ENCODE measurements at regions not wholly inside any gene's neighbourhood (a gene's known extent, or its start where the extent isn't known, plus 50 kb on each side); places are given as distances from the start of the nearest gene placed in this dataset.
"Not testable (repeated sequence)": the region's sequence is repeated elsewhere in the genome, so short reads cannot be mapped to it uniquely, and the experiment has no call there.

DNA sequence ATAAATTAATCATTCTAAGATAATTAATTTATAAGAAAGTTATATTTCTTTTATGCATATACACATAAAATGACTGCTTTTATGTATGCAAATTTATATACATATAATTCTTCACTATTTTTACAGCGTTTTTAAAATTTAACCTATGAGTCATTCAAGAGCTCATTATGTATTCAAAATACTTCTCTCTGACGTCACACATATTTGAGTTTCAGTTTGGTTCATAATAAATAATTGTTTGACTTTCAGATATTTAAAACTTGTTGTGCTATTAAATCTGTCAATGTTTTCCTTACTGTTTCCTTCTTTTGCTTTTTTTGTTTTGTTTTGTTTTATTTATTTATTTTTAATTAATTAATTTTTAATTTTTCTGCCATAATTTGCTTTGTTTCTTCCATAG is 467.5 kb upstream of the ADGRB3 start:
- FAIRE-seq = no peak
- no peak for DNase-seq (ENCODE audit: insufficient read length, low spot score)

DNA sequence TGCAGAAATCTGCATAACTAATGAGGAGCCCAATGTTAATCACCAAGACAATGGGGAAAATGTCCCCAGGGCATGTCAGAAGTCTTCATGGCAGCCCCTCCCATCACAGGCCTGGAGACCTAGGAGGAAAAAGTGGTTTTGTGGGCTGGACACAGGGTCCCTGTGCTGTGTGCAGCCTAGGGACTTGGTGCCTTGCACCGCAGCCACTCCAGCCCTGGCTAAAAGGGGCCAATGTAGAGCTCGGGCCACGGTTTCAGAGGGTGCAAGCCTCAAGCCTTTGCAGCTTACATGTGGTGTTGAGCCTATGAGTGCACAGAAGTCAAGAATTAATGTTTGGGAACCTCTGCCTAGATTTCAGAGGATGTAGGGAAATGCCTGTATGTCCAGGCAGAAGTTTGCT is 474.3 kb upstream of the ADGRB3 start:
- not testable (repeated sequence) for DNase-seq (ENCODE audit: insufficient read length, low spot score); FAIRE-seq

DNA sequence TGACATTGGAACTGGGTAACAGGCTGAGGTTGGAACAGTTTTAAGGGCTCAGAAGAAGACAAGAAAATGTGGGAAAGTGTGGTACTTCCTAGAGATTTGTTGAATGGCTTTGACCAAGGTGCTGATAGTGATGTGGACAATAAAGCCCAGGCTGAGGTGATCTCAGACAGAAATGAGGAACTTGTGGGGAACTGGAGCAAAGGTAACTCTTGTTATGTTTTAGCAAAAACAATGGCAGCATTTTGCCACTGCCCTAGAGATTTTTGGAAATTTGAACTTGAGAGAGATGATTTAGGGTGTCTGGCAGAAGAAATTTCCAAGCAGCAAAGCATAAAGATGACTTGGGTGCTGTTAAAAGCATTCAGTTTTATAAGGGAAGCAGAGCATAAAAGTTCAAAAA is 474.7 kb upstream of the ADGRB3 start:
- DNase-seq (ENCODE audit: insufficient read length, low spot score) (no peak), FAIRE-seq (no peak)

DNA sequence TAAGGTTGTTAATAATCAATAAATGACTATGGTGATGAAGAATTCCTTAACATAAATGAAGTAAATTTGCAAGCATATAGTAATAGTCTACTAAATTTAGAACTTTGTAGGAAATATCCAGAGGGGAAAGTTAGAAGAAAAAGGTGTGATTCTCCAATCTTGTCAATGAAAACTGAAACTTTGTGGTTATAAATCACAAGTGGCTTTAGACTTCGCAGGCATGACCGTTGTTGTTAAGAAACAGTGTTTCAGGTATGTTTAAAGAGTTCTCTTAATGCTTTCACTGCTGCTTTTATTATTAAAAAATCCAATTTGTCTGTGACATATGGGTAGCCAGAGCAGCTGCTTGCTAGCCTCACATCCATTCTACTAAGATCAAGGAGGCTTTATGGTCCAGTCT is 475.6 kb upstream of the ADGRB3 start:
- FAIRE-seq = no peak
- no peak for DNase-seq (ENCODE audit: insufficient read length, low spot score)

DNA sequence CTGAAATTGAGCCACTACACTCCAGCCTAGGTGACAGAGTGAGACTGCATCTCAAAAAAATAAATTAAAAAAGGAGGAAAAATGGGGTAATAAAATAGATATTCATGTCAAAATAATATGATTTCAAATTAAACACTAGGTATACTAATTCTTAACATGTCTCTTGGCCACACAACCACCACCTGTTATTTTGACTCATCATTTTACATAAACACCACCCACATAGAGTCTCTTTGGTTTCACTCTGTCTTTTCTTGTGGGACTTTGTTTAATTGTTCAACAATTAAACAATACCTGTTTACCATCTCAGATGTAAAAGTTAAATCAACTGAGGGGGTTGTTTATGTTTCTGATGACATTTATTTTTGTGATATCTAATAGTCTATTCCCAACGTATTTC is 476.8 kb upstream of the ADGRB3 start:
- no peak for FAIRE-seq

DNA sequence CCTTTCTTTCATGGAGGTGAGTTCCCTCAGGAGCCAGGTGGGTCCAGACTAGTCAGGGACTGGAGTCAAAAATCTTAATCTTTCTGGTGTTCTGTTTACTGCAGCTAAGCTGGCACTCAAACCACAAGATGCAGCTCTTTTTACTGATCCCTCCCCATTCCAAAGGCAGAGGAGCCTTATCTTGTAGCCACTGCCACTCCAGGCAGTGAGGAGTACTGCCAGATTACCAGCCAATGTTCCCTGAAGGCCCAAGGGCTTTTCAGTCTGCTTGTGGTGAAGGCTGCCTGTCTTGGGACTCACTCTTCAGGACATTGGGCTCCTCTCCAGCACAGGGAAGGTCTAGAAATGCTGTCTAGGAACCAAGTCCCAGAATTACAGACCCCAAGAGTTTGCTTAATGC is 490.4 kb upstream of the ADGRB3 start:
- FAIRE-seq = no peak
- no peak for DNase-seq (ENCODE audit: insufficient read length, low spot score)

More for the DNA sequence above, 476.8 kb upstream of the ADGRB3 start:
- DNase-seq (ENCODE audit: insufficient read length, low spot score) = no peak

DNA sequence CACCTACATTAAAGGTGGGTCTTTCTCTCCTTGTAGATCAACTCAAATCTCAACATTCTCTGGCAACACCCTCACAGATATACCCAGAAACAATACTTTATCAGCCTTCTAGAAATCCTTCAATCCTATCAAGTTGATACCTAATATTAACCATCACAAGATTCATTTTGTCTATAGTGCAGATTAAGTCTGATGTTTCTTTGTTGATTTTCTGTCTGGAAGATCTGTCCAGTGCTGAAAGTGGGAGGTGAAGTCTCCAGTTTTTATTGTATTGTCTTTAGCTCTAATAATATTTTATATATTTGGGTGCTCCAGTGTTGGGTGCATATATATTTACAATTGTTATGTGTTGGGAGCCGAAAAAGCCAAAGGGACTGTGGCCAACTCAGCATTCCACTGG is 493.9 kb upstream of the ADGRB3 start:
- FAIRE-seq (no peak), DNase-seq (ENCODE audit: insufficient read length, low spot score) (no peak)

DNA sequence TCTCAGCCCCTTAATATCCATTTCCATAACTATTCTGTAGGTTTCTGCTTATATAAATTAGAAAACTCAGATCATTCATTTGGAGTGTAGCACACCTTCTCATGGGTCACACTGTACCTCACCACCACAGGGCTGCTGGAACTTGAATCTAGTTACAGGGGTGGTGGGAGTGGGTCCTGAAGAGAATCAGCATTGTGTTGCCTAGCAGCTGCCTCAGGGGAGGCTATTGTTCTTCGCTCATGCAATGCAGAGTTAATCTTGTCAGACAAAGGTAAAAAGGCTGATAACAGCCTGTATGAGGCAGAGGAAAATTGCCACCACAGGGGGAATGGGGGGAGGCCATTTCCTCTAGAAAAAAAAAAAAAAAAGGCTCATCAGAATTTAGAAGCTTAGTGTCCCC is 496.0 kb upstream of the ADGRB3 start:
- no peak for DNase-seq (ENCODE audit: insufficient read length, low spot score)
- no peak for FAIRE-seq

DNA sequence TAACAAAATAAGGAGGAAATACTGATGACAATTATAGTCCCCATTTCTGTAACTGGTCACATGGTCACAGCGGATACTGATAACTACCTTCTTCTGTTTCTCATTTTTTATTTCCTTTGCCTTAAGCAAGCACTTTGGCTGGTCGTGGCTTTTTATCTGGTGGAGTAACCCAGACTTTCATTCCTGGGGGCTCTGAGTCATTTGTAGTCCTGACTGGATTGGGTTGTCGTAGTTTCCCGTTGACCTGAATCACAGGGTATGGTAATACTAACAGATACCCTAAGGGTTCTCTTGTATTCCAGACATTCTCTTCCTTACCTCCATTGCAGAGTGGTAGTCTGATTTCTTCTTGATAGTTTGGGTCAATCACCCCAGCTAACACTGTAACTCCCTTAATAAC is 500.3 kb upstream of the ADGRB3 start:
- DNase-seq (ENCODE audit: insufficient read length, low spot score) = no peak
- FAIRE-seq = no peak

DNA sequence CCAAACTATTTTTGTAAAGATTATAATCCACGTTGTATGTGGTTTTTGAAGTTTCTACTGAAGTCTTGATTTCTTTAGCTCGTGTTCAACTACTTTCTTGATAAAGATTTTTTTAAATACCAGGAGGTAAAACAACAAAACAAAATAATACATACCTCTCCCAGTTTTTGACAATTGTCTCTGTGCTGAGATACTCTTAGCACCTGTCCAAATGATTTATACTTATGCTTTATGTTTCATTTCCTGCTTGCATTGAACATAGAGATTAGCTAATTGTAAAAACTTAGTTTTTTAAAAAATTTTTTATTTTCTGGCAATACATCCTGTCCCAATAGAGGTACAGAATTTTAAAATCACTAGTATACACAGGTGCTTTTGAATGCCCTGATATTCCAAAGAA is 506.9 kb upstream of the ADGRB3 start:
- no peak for FAIRE-seq
- DNase-seq (ENCODE audit: insufficient read length, low spot score) = no peak

DNA sequence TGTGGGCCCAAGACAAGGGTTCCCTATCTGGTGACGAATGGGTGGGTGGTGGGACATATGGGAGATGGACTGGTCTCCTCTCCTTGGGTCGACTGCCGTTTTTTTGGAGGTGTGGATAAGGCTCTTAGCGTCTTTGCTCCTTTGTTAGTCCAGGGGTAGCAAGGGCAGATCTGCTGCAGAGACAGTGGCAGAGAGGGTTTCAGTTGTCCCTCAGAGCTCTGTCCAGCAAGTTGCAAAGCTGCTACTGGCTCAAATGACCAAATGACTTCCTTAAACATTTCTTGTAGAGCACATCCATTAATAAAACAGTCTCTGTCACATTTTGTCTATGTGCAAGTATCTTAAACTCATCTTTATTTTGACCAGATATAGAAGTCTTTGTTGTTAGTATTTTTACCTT is 508.0 kb upstream of the ADGRB3 start:
- FAIRE-seq = no peak

DNA sequence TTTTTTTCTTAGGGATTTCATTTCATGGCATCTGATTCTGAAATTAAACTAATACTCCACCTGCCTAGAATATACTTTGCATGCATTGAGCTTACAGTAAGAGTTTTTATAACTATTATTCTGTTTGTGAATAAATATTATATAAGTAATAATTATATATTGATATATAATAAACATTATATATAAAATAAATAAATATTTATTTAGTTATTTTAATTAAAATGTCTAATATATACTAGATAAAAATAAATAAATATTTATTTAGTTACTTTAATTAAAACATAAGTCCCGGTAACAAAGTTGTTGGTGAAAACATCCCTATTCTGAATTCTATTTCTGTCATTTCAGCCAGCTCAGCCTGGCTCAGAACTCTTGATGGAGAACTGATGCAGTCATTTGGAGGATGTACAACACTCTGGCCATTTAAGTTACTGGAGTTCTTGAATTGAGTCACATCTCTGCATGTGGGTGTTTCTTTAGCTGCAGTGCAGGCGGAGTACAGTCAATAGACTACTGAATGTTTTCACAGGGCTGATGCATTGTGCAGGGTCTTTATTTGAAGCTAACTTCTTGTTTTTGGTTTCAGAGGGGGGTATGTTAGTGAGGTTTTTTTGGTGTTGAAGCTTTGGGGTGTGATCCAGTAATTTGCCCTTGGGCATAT is 508.9 kb upstream of the ADGRB3 start:
- DNase-seq (ENCODE audit: insufficient read length, low spot score) = no peak
- peak; percentile 76 for FAIRE-seq

More for the DNA sequence above, 508.0 kb upstream of the ADGRB3 start:
- DNase-seq (ENCODE audit: insufficient read length, low spot score) = no peak

DNA sequence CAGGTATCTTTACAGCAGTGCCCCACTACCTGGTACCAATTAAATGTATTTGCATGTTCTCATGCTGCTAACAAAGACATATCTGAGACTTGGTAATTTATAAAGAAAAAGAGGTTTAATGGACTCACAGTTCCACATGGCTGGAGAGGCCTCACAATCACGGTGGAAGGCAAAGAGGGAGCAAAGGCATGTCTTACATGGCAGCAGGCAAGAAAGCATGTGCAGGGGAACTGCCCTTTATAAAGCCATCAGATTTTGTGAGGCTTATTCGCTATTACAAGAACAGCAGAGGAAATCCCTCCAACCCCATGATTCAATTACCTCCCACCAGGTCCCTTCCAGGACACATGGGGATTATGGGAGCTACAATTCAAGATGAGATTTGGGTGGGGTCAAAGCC is 512.1 kb upstream of the ADGRB3 start:
- not testable (repeated sequence) for DNase-seq (ENCODE audit: insufficient read length, low spot score); FAIRE-seq

DNA sequence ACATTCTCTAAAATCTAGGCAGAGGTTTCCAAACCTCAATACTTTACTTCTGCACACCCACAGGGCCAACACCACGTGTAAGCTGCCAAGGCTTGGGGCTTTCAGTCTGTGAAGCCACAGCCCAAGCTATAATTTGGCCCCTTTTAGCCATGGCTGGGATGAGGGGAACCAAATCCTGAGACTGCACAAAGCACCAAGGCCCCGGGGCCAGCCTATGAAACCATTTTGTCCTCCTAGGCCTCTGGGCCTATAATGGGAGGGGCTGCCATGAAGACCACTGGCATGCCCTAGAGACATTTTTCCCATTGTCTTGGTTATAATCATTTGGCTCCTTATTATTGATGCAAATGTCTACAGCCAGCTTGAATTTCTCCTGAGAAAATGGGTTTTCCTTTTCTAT is 513.0 kb upstream of the ADGRB3 start:
- DNase-seq (ENCODE audit: insufficient read length, low spot score) = no peak
- no peak for FAIRE-seq

DNA sequence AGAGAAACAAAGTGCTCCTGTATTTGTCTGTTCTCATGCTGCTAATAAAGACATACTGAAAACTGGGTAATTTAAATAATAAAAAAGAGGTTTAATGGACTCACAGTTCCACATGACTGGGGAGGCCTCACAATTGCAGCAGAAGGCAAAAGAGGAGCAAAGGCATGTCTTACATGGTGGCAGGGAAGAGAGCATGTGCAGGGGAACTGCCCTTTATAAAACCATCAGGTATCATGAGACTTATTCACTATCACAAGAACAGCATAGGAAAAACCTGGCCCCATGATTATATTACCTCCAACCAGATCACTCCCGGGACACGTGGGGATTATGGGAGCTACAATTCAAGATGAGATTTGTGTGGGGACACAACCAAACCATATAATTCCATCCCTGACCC is 514.1 kb upstream of the ADGRB3 start:
- DNase-seq (ENCODE audit: insufficient read length, low spot score); FAIRE-seq: not testable (repeated sequence)

DNA sequence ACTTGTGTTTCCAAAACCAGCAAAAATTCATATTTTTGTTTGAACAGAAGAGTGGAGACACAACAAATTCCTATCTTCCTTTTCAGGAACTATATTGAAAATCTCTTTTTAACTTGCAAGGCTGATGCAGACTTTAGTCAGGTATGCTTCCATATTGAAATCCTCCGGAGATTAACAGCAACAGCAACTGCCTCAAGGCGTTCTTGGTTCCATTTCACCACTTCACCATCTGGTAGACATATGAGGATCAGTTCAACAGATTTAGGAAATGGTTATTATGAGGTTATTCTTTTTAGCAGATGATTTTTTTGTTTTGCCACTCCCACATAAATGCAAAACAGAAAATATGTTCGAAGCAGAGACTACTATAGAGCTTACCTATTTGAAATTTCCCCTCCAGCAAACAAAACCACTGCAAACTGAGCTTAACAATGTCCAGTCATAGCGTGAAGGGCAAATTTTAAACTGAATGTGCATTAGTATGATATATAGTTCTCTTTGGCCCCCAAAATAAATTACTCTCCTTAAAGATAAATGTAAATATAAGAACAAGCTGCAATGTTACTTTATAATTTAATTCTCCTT is 520.5 kb upstream of the ADGRB3 start:
- DNase-seq (ENCODE audit: insufficient read length, low spot score) (no peak), FAIRE-seq (no peak)

DNA sequence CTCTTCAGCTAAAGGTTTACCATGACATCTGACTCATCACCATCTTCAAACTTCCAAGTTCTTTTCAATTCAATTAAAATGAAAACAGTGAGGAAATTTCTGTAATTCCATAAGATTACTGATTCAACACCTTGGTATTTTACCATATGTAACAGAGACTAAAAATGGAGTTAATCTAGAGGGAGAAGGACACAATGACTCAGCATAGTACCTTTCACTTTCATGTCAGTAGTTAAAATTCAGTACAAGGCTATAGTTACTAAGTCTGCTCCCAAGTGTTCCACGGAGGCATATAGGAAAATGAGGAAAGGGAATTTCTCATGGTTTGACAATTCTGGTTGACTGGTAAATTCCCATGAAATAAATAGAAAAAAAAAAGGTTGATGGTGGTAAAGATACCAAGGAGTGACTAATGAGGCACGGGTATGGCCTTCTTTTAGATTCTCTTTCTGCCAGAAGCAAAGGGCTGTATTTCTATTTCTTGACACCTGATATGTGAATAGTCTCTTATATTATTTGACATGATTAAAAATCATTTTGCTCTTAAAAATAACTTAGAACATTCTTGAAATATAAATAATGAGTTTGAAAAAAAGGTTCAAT is 526.7 kb upstream of the ADGRB3 start:
- FAIRE-seq (no peak), DNase-seq (ENCODE audit: insufficient read length, low spot score) (no peak)

DNA sequence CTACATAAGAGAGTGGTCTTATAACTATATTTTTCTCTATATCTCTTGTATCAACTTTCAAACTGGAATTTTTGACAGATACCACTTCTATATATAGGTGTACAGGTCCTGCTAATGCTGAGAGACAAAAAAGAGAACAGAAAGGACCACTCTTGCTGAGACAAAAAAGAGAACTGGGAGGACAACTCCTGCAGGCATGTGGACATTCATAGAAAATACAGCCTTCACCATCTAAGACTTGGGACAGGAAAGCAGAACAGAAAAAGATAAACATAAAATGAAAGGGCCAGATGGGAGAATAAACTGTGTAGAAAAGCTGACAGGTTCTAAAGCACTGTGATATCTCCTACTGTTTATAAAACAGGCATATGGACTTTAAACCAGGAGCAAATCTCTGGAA is 541.0 kb upstream of the ADGRB3 start:
- peak; percentile 4 for FAIRE-seq
- DNase-seq (ENCODE audit: insufficient read length, low spot score) = peak; percentile 0

DNA sequence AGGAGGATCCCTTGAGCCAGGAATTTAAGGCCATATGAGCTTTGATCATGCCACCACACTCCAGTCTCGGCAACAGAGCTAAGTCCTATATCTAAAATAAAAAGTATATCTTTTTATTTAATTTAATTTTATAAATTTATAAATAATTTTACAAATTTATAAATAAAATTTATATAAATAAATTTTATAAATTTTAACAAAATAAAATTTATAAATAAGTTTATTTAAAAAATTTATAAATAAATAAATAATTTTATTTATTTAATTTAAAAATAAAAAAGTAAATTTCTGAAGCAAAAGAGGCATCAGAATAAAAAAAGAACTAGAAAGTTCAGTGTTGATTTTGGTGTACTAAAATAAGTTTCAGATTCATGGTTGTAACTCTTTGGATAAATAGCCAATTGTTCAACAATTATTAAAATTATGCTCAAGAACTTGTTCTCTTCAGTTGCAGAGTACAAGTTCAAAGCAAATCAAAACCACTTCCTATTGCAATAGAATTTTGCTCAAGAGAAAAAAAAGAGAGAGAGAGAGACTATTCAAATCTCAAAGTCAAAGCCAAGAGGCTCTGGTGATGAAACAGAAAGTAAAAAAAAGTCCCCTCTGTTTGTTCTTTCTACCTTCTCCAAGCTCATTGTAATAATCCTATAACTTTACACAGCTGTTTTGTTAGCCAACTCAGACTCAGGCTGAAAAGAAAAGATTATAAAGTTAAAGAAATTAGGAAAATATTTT is 547.5 kb upstream of the ADGRB3 start:
- FAIRE-seq (peak; percentile 48), DNase-seq (ENCODE audit: insufficient read length, low spot score) (no peak)

DNA sequence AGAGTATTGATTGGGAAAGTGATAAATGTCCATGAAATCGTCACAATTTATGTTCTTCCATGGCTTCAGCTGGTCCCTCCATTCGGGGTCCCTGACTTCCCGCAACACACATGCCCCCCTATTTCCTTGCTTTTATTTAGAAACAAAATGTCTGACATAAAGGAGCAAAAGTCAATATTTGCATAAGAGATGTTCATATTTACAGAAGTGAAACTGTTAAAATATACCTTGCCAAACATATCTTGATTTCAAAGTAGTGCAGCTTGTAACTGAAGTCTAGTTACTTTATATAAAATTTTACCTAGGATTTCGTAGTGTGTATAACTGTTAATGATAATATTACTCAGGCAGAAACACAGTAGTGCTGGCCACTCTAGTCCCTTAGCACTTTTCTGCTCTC is 548.9 kb upstream of the ADGRB3 start:
- no peak for FAIRE-seq
- DNase-seq (ENCODE audit: insufficient read length, low spot score) = no peak

DNA sequence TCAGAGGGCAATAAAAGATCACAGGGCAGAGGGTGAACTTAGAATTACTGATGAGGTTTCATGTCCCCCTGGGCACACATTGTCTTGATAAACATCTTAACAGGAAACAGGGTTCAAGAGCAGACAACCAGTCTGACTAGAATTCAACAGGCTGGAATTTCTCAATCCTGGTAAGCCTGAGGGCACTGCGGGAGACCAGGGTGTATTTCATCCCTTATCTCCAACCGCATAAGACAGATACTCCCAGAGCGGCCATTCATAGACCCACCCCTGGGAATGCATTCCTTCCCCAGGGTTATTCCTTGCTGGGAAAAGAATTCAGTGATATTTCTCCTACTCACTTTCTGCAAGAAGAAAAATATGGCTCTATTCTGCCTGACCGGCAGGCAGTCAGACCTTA is 549.5 kb upstream of the ADGRB3 start:
- not testable (repeated sequence) for DNase-seq (ENCODE audit: insufficient read length, low spot score); FAIRE-seq

DNA sequence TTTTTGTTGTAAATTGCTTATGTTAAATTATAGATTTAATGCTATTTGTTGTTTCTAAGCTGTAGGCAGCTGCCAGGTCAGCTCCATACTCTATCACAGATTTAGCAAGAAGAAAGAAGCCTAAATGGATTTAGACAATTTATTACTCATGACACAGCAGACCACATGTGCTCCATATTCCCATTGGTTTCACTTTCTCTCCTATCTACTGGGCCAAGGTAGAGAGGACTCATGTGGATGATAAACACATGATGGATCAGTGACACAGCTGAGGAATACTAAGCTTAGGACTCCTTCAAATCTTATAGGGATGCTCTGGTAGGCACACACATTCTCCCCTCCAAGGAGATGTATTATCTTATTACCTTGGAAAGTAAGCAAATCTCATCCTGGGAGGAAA is 553.0 kb upstream of the ADGRB3 start:
- DNase-seq (ENCODE audit: insufficient read length, low spot score) (no peak), FAIRE-seq (no peak)
